H9 (cell line): ENCODE measurements at regions not wholly inside any gene's neighbourhood (a gene's known extent, or its start where the extent isn't known, plus 50 kb on each side); places are given as distances from the start of the nearest gene placed in this dataset.

Experiments used
- DNase-seq: peaks from one replicate; pipeline ENCODE4 v3.0.0-alpha.2; 2017
- H2AFZ ChIP-seq: one replicate; pipeline ENCODE4 v1.6.1; 2013; ENCODE audit warnings: mild to moderate bottlenecking, low read length, control low read depth, moderate library complexity
- H2AK5ac ChIP-seq: 2 replicates; pipeline ENCODE4 v1.6.1; 2013; ENCODE audit warnings: low read length, control low read depth, mixed read lengths; ENCODE audit not compliant: insufficient read length
- H2BK120ac ChIP-seq: one replicate; pipeline ENCODE4 v1.6.1; 2013; ENCODE audit warnings: low read depth, mild to moderate bottlenecking, low read length, control low read depth, inconsistent platforms; ENCODE audit not compliant: poor library complexity, severe bottlenecking
- H2BK12ac ChIP-seq: 2 replicates; pipeline ENCODE4 v1.6.1; 2013; ENCODE audit warnings: low read length, control low read depth, mixed read lengths, low read depth; ENCODE audit not compliant: insufficient read length
- H2BK15ac ChIP-seq: 2 replicates; pipeline ENCODE4 v1.6.1; 2013; ENCODE audit warnings: low read depth, low read length, control low read depth
- H2BK20ac ChIP-seq: one replicate; pipeline ENCODE4 v1.6.1; 2013; ENCODE audit warnings: low read depth, mild to moderate bottlenecking, low read length, control low read depth, inconsistent platforms; ENCODE audit not compliant: poor library complexity, severe bottlenecking
- H2BK5ac ChIP-seq: 2 replicates; pipeline ENCODE4 v1.6.1; 2013; ENCODE audit warnings: low read length, control low read depth, mixed read lengths; ENCODE audit not compliant: insufficient read length
- H3K14ac ChIP-seq: 2 replicates; pipeline ENCODE4 v1.6.1; 2013; ENCODE audit warnings: low read length, control low read depth; ENCODE audit not compliant: insufficient read depth
- H3K18ac ChIP-seq: 2 replicates; pipeline ENCODE4 v1.6.1; 2013; ENCODE audit warnings: low read depth, mild to moderate bottlenecking, mixed read lengths, low read length, control low read depth; ENCODE audit not compliant: insufficient read length
- H3K23ac ChIP-seq: 2 replicates; pipeline ENCODE4 v1.6.1; 2013; ENCODE audit warnings: low read length, control low read depth, mixed read lengths, low read depth; ENCODE audit not compliant: insufficient read length
- H3K23me2 ChIP-seq: 2 replicates; pipeline ENCODE4 v1.6.1; 2013; ENCODE audit warnings: low read depth, mild to moderate bottlenecking, mixed read lengths, low read length, control low read depth; ENCODE audit not compliant: insufficient read length, poor library complexity, severe bottlenecking
- H3K27ac ChIP-seq: 2 replicates; pipeline ENCODE4 v1.5.1; 2013; ENCODE audit warnings: low read length, control low read depth, mixed read lengths, low read depth; ENCODE audit not compliant: insufficient read length
- H3K27me3 ChIP-seq: 2 replicates; pipeline ENCODE4 v1.6.1; 2013; ENCODE audit warnings: low read length, control low read depth, inconsistent platforms; ENCODE audit not compliant: insufficient read depth
- H3K4ac ChIP-seq: 2 replicates; pipeline ENCODE4 v1.6.1; 2013; ENCODE audit warnings: low read depth, mild to moderate bottlenecking, control low read depth, inconsistent platforms, low read length, moderate library complexity
- H3K4me1 ChIP-seq: 2 replicates; pipeline ENCODE4 v1.6.1; 2013; ENCODE audit warnings: low read length, control low read depth, inconsistent platforms; ENCODE audit not compliant: insufficient read depth
- H3K4me2 ChIP-seq: 2 replicates; pipeline ENCODE4 v1.6.1; 2013; ENCODE audit warnings: low read length, control low read depth, mixed read lengths; ENCODE audit not compliant: insufficient read length, insufficient read depth
- H3K56ac ChIP-seq: 2 replicates; pipeline ENCODE4 v1.6.1; 2013; ENCODE audit warnings: low read depth, mild to moderate bottlenecking, mixed read lengths, low read length, control low read depth; ENCODE audit not compliant: insufficient read length
- H3K79me1 ChIP-seq: 2 replicates; pipeline ENCODE4 v1.6.1; 2013; ENCODE audit warnings: low read depth, mild to moderate bottlenecking, moderate library complexity, low read length, control low read depth, inconsistent platforms; ENCODE audit not compliant: insufficient read depth, poor library complexity, severe bottlenecking
- H3K79me2 ChIP-seq: 2 replicates; pipeline ENCODE4 v1.6.1; 2013; ENCODE audit warnings: low read length, control low read depth, inconsistent platforms; ENCODE audit not compliant: insufficient read depth
- H3K9ac ChIP-seq: 2 replicates; pipeline ENCODE4 v1.6.1; 2013; ENCODE audit warnings: low read length, control low read depth, mixed read lengths; ENCODE audit not compliant: insufficient read length; ENCODE audit errors: extremely low read depth
- H3K9me3 ChIP-seq: one replicate; pipeline ENCODE4 v1.6.1; 2013; ENCODE audit warnings: low read depth, low read length, inconsistent platforms; ENCODE audit not compliant: control insufficient read depth
- H3T11ph ChIP-seq: one replicate; pipeline ENCODE4 v1.6.1; 2013; ENCODE audit warnings: mild to moderate bottlenecking, low read length, control low read depth, inconsistent platforms
- H4K20me1 ChIP-seq: one replicate; pipeline ENCODE4 v1.6.1; 2013; ENCODE audit not compliant: control insufficient read depth, insufficient read length, insufficient read depth
- H4K5ac ChIP-seq: 2 replicates; pipeline ENCODE4 v1.6.1; 2013; ENCODE audit warnings: low read depth, mild to moderate bottlenecking, mixed read lengths, low read length, control low read depth; ENCODE audit not compliant: insufficient read length
- H4K8ac ChIP-seq: replicated peaks from 2 replicates; pipeline ENCODE4 v1.6.1; 2013; ENCODE audit warnings: low read length, control low read depth, mixed read lengths, low read depth; ENCODE audit not compliant: insufficient read length
- H4K91ac ChIP-seq: 2 replicates; pipeline ENCODE4 v1.6.1; 2013; ENCODE audit warnings: low read depth, mild to moderate bottlenecking, moderate library complexity, mixed read lengths, low read length, control low read depth; ENCODE audit not compliant: insufficient read length
- H3K27ac Mint-ChIP-seq, 3 experiments: 2 replicates in 2 of 3; 3 replicates in 1 of 3; pipeline ENCODE4 v1.8.0; 2020 to 2021; ENCODE audit warnings: mixed read lengths in 3 of 3, mild to moderate bottlenecking in 1 of 3, moderate library complexity in 1 of 3
- H3K27me3 Mint-ChIP-seq: 2 replicates; pipeline ENCODE4 v1.8.0; 2021; ENCODE audit warnings: low read depth, mild to moderate bottlenecking, moderate library complexity, mixed read lengths
- H3K36me3 Mint-ChIP-seq, 3 experiments: 2 replicates in 2 of 3; 3 replicates in 1 of 3; pipeline ENCODE4 v1.8.0; 2020 to 2021; ENCODE audit warnings: low read depth in 3 of 3, mixed read lengths in 3 of 3; ENCODE audit not compliant: insufficient read depth in 1 of 3
- H3K4me1 Mint-ChIP-seq, 2 experiments: 2 replicates each; pipeline ENCODE4 v1.8.0; 2020; ENCODE audit warnings: mixed read lengths in 2 of 2
- H3K4me3 Mint-ChIP-seq, 2 experiments: 2 replicates in 1 of 2; 3 replicates in 1 of 2; pipeline ENCODE4 v1.8.0; 2020 to 2021; ENCODE audit warnings: mild to moderate bottlenecking in 2 of 2, mixed read lengths in 2 of 2, moderate library complexity in 1 of 2
- H3K9me3 Mint-ChIP-seq, 2 experiments: 2 replicates in 1 of 2; 3 replicates in 1 of 2; pipeline ENCODE4 v1.8.0; 2020; ENCODE audit warnings: mild to moderate bottlenecking in 2 of 2, mixed read lengths in 2 of 2, moderate library complexity in 1 of 2
- CTCF ChIP-seq: fragments of 200-600 bp; sonication (generic); conservative IDR thresholded peaks from 3 replicates; pipeline ENCODE4 v1.8.0; 2021; ENCODE audit warnings: antibody characterized with exemption, mild to moderate bottlenecking
- WGBS: extraction: QIAGEN DNeasy Blood & Tissue Kit; methylation state at CpG from one replicate; pipeline ENCODE4 v1.1.7; 2013; ENCODE audit warnings: missing lambda C conversion rate, low lambda C conversion rate, mixed read lengths; ENCODE audit not compliant: insufficient read length; ENCODE audit errors: extremely low coverage; 5-methylcytosine and 5-hydroxymethylcytosine counted together

- Mint-ChIP-seq H3K4me3 (no peak overlapping the region), H3K27me3 (peaks cover 5% of the 10 kb centered on the region), H3K27ac (no peak overlapping the region), H3K4me1 (peaks cover 3 to 4% of the 10 kb centered on the region in 2 experiments; a peak in 3 of 4 replicates), H3K36me3 (no peaks in the 10 kb centered on the region; a peak in 1 of 7 replicates), H3K9me3 (no peaks in the 10 kb centered on the region; a peak in 1 of 5 replicates)
- Histone ChIP-seq H2AK5ac (no peak overlapping the region), H2BK20ac (no peak overlapping the region), H3K79me2 (no peaks in the 10 kb centered on the region), H3K9me3 (no peaks in the 10 kb centered on the region), H4K8ac (no peak overlapping the region), H2BK12ac (no peak overlapping the region), H2AFZ (no peak overlapping the region), H3K4me2 (no peak overlapping the region), H3K18ac (no peak overlapping the region), H2BK5ac (no peak overlapping the region), H3K56ac (no peak overlapping the region), H3K23me2 (no peaks in the 10 kb centered on the region), H3K14ac (no peak overlapping the region), H2BK15ac (no peak overlapping the region), H3K4me1 (no peaks in the 10 kb centered on the region), H3K79me1 (no peaks in the 10 kb centered on the region), H3T11ph (no peak overlapping the region), H4K91ac (no peak overlapping the region), H3K27ac (no peak overlapping the region), H3K9ac (no peak overlapping the region), H3K23ac (no peak overlapping the region), H4K5ac (no peak overlapping the region), H3K4ac (no peak overlapping the region), H4K20me1 (no peaks in the 10 kb centered on the region), H2BK120ac (no peak overlapping the region), H3K27me3 (no peaks in the 10 kb centered on the region)
- no peak for TF ChIP-seq CTCF
- no CpG with 5 or more reads among the region's 6 CpGs for WGBS
- DNase-seq = no peak
Measured at GRCh38 chr2:217743966-217744761, 258.6 kb downstream of the TNS1 start.
